ENCODE measurements at regions not wholly inside any gene's neighbourhood (a gene's known extent, or its start where the extent isn't known, plus 50 kb on each side); places are given as distances from the start of the nearest gene placed in this dataset.
"Not testable (repeated sequence)": the region's sequence is repeated elsewhere in the genome, so short reads cannot be mapped to it uniquely, and the experiment has no call there.

DNA sequence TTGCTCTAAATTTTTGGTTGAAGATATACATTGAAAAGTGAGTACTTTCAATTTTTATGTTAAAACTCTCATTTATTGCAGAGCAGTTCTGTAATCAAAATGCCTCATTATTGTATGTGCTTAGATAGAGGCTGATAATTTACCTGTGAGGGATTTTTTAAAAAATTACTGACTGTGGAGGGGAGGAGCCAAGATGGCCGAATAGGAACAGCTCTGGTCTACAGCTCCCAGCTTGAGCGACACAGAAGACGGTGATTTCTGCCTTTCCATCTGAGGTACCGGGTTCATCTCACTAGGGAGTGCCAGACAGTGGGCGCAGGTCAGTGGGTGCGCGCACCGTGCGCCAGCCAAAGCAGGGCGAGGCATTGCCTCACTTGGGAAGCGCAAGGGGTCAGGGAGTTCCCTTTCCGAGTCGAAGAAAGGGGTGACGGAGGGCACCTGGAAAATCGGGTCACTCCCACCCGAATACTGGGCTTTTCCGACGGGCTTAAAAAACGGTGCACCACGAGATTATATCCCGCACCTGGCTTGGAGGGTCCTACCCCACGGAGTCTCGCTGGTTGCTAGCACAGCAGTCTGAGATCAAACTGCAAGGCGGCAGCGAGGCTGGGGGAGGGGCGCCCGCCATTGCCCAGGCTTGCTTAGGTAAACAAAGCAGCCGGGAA is 89.4 kb downstream of the DDX11 start:
- DNase-seq (ENCODE audit: low spot score); H3K27me3 ChIP-seq (replicated peaks; ENCODE audit: insufficient read depth); H3K9me3 ChIP-seq; H3K4me1 ChIP-seq (ENCODE audit: control insufficient read depth in 1 of 2, low read depth in 2 of 2); H3K4me3 ChIP-seq; H3K36me3 ChIP-seq; H3K27ac ChIP-seq; ATAC-seq (ENCODE audit: insufficient number of reproducible peaks, low FRiP score, low read depth): not testable (repeated sequence)

GRCh38 chr12:31174293-31174692 is 100.6 kb downstream of the DDX11 start:
- H3K27me3 ChIP-seq (replicated peaks; ENCODE audit: insufficient read depth); H3K27ac ChIP-seq; H3K36me3 ChIP-seq; H3K9me3 ChIP-seq; ATAC-seq (ENCODE audit: insufficient number of reproducible peaks, low FRiP score, low read depth); DNase-seq (ENCODE audit: low spot score); H3K4me3 ChIP-seq; H3K4me1 ChIP-seq (ENCODE audit: control insufficient read depth in 1 of 2, low read depth in 2 of 2): not testable (repeated sequence)

- not testable (repeated sequence) for H3K4me3 ChIP-seq; DNase-seq (ENCODE audit: low spot score); H3K27me3 ChIP-seq (replicated peaks; ENCODE audit: insufficient read depth); H3K27ac ChIP-seq; H3K36me3 ChIP-seq; H3K9me3 ChIP-seq; H3K4me1 ChIP-seq (ENCODE audit: control insufficient read depth in 1 of 2, low read depth in 2 of 2); ATAC-seq (ENCODE audit: insufficient number of reproducible peaks, low FRiP score, low read depth)
These were observed 103.9 kb downstream of the DDX11 start for GRCh38 chr12:31177514-31177913.

- not testable (repeated sequence) for H3K27ac ChIP-seq; H3K4me3 ChIP-seq; H3K4me1 ChIP-seq (ENCODE audit: control insufficient read depth in 1 of 2, low read depth in 2 of 2); H3K36me3 ChIP-seq; ATAC-seq (ENCODE audit: insufficient number of reproducible peaks, low FRiP score, low read depth); H3K27me3 ChIP-seq (replicated peaks; ENCODE audit: insufficient read depth); H3K9me3 ChIP-seq; DNase-seq (ENCODE audit: low spot score)
These were observed 105.2 kb downstream of the DDX11 start for GRCh38 chr12:31178875-31179274.

GRCh38 chr12:31179627-31180237 is 106.1 kb downstream of the DDX11 start:
- H3K27me3 ChIP-seq (replicated peaks; ENCODE audit: insufficient read depth); ATAC-seq (ENCODE audit: insufficient number of reproducible peaks, low FRiP score, low read depth); H3K4me1 ChIP-seq (ENCODE audit: control insufficient read depth in 1 of 2, low read depth in 2 of 2); H3K9me3 ChIP-seq; H3K4me3 ChIP-seq; H3K36me3 ChIP-seq; H3K27ac ChIP-seq; DNase-seq (ENCODE audit: low spot score): not testable (repeated sequence)

GRCh38 chr12:31182571-31182970 is 108.9 kb downstream of the DDX11 start:
- ATAC-seq (ENCODE audit: insufficient number of reproducible peaks, low FRiP score, low read depth); H3K27ac ChIP-seq; H3K9me3 ChIP-seq: not testable (repeated sequence)

GRCh38 chr12:31183107-31183506 is 109.4 kb downstream of the DDX11 start:
- not testable (repeated sequence) for ATAC-seq (ENCODE audit: insufficient number of reproducible peaks, low FRiP score, low read depth); H3K36me3 ChIP-seq; H3K4me1 ChIP-seq (ENCODE audit: control insufficient read depth in 1 of 2, low read depth in 2 of 2)

More at GRCh38 chr12:31182571-31182970, 108.9 kb downstream of the DDX11 start:
- H3K4me3 ChIP-seq; H3K4me1 ChIP-seq (ENCODE audit: control insufficient read depth in 1 of 2, low read depth in 2 of 2); H3K36me3 ChIP-seq; DNase-seq (ENCODE audit: low spot score); H3K27me3 ChIP-seq (replicated peaks; ENCODE audit: insufficient read depth): not testable (repeated sequence)

DNA sequence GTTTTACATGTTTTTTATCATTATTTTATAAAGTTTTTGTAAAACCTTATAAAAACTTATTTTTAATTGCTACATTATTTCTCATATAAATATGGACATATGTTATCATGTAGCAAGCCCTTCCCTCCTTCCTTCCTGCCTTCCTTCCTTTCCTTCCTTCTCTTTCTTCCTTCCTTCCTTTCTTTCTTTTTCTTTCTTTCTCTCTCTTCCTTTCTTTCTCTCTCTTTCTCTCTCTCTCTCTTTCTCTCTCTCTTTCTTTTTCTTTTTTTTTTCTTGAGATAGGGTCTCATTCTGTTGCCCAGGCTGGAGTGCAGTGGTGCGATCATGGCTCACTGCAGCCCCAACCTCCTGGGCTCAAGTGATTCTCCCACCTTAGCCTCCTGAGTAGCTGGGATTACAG is 110.2 kb downstream of the DDX11 start:
- not testable (repeated sequence) for H3K4me3 ChIP-seq; H3K9me3 ChIP-seq; ATAC-seq (ENCODE audit: insufficient number of reproducible peaks, low FRiP score, low read depth); H3K27ac ChIP-seq; DNase-seq (ENCODE audit: low spot score); H3K36me3 ChIP-seq; H3K27me3 ChIP-seq (replicated peaks; ENCODE audit: insufficient read depth); H3K4me1 ChIP-seq (ENCODE audit: control insufficient read depth in 1 of 2, low read depth in 2 of 2)

More at GRCh38 chr12:31183107-31183506, 109.4 kb downstream of the DDX11 start:
- not testable (repeated sequence) for H3K27me3 ChIP-seq (replicated peaks; ENCODE audit: insufficient read depth); H3K27ac ChIP-seq; H3K4me3 ChIP-seq; H3K9me3 ChIP-seq; DNase-seq (ENCODE audit: low spot score)

- H3K27me3 ChIP-seq (replicated peaks; ENCODE audit: insufficient read depth); H3K36me3 ChIP-seq; H3K27ac ChIP-seq; H3K4me3 ChIP-seq; ATAC-seq (ENCODE audit: insufficient number of reproducible peaks, low FRiP score, low read depth); H3K4me1 ChIP-seq (ENCODE audit: control insufficient read depth in 1 of 2, low read depth in 2 of 2); DNase-seq (ENCODE audit: low spot score); H3K9me3 ChIP-seq: not testable (repeated sequence)
These were observed 111.0 kb downstream of the DDX11 start for GRCh38 chr12:31184667-31185066.

DNA sequence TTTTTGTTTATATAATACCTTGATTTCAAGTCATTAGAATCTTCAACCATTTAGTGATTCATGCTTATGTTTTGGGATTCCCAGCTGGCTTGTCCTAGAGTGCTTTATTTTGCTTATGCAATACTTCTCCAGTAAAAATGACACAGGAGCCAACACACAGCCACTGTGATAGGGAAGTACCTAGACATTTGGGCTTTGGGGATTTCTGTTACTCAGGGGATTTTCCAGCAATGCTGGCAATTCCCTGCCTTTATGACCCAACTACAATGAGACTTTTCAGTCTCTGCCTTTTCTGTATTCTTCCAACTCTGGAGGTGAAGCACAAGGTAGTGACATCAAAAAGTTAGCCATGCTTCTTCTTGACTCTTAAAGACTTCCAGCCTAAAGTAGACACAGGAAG is 119.0 kb downstream of the DDX11 start:
- not testable (repeated sequence) for H3K36me3 ChIP-seq; DNase-seq (ENCODE audit: low spot score); ATAC-seq (ENCODE audit: insufficient number of reproducible peaks, low FRiP score, low read depth); H3K9me3 ChIP-seq; H3K27me3 ChIP-seq (replicated peaks; ENCODE audit: insufficient read depth); H3K27ac ChIP-seq; H3K4me1 ChIP-seq (ENCODE audit: control insufficient read depth in 1 of 2, low read depth in 2 of 2); H3K4me3 ChIP-seq

- H3K27me3 ChIP-seq (replicated peaks; ENCODE audit: insufficient read depth); H3K27ac ChIP-seq; H3K4me1 ChIP-seq (ENCODE audit: control insufficient read depth in 1 of 2, low read depth in 2 of 2); H3K4me3 ChIP-seq; DNase-seq (ENCODE audit: low spot score); ATAC-seq (ENCODE audit: insufficient number of reproducible peaks, low FRiP score, low read depth); H3K36me3 ChIP-seq; H3K9me3 ChIP-seq: not testable (repeated sequence)
These were observed 122.0 kb downstream of the DDX11 start for GRCh38 chr12:31195620-31196019.

- not testable (repeated sequence) for H3K4me3 ChIP-seq; DNase-seq (ENCODE audit: low spot score); H3K36me3 ChIP-seq; H3K27me3 ChIP-seq (replicated peaks; ENCODE audit: insufficient read depth); ATAC-seq (ENCODE audit: insufficient number of reproducible peaks, low FRiP score, low read depth); H3K27ac ChIP-seq; H3K4me1 ChIP-seq (ENCODE audit: control insufficient read depth in 1 of 2, low read depth in 2 of 2); H3K9me3 ChIP-seq
These were observed 125.8 kb downstream of the DDX11 start for GRCh38 chr12:31199476-31199875.
